HepG2 (cell line): ENCODE measurements at regions not wholly inside any gene's neighbourhood (a gene's known extent, or its start where the extent isn't known, plus 50 kb on each side); places are given as distances from the start of the nearest gene placed in this dataset.

Experiments used
- ATAC-seq: fragments of 200-7000 bp; cut with Tn5 transposase; 3 replicates; pipeline ENCODE4 v1.9.1; 2020; ENCODE audit warnings: mild to moderate bottlenecking, moderate library complexity
- BruUV-seq: library from RNA; stranded (reverse); fragments of 400-500 nt; replicated peaks from 2 replicates; lab custom pipeline; 2021; lab: Mats Ljungman, UMichigan
- CTCF ChIA-PET: fragments of 300-600 bp; formaldehyde crosslinking; extraction: SDS; loops from one replicate; lab custom pipeline; 2021; ENCODE audit warnings: low total read pairs, inconsistent platforms, low intra/inter-chr PET ratio; lab: Yijun Ruan, JAX
- POLR2A ChIA-PET: fragments of 350-600 bp; sonication (Branson Sonifier 250); formaldehyde crosslinking; loops from one replicate; lab custom pipeline; 2020; ENCODE audit warnings: antibody characterized with exemption, inconsistent platforms; lab: Yijun Ruan, JAX
- DNase-seq: peaks from one replicate; pipeline ENCODE4 v3.0.0-alpha.2; 2015; ENCODE audit warnings: low spot score
- FAIRE-seq: peaks from 3 replicates; lab custom pipeline; 2011; peaks lifted over from hg19 to GRCh38; lab: Jason Lieb, UNC
- H2AFZ ChIP-seq: one replicate; pipeline ENCODE4 v1.6.1; 2011; ENCODE audit warnings: low read length, inconsistent platforms
- H3K27ac ChIP-seq: fragments of 300-600 bp; 3 replicates; pipeline ENCODE4 v1.8.0; 2011; ENCODE audit warnings: mixed run types, mild to moderate bottlenecking, mixed read lengths, low read length, inconsistent platforms; ENCODE audit not compliant: insufficient read depth; ENCODE audit errors: extremely low read length
- H3K27me3 ChIP-seq, 2 experiments: fragments of 200-600 bp in 1 of 2; 2 replicates in 1 of 2; 3 replicates in 1 of 2; pipeline versions ENCODE4 v1.6.0 to v1.8.0; 2011; ENCODE audit warnings: low read length in 2 of 2, mild to moderate bottlenecking in 2 of 2, moderate library complexity in 2 of 2, inconsistent platforms in 1 of 2; ENCODE audit not compliant: insufficient read depth in 2 of 2, control insufficient read depth in 1 of 2
- H3K36me3 ChIP-seq, 2 experiments: fragments of 200-600 bp in 1 of 2; replicated peaks in 1 of 2; 2 replicates in 1 of 2; 3 replicates in 1 of 2; pipeline versions ENCODE4 v1.5.1 to v1.8.0; 2011; ENCODE audit warnings: low read length in 2 of 2, inconsistent platforms in 1 of 2; ENCODE audit not compliant: insufficient read depth in 2 of 2, control insufficient read depth in 1 of 2
- H3K4me1 ChIP-seq: 2 replicates; pipeline ENCODE4 v1.5.1; 2012; ENCODE audit warnings: low read length, inconsistent platforms; ENCODE audit not compliant: insufficient read depth
- H3K4me2 ChIP-seq: 2 replicates; pipeline ENCODE4 v1.6.0; 2011; ENCODE audit warnings: low read depth, low read length, inconsistent platforms
- H3K4me3 ChIP-seq, 3 experiments: fragments of 200-600 bp in 1 of 3; sonication (generic), shearing (Covaris generic) in 1 of 3; replicated peaks in 1 of 3; 2 replicates each; pipeline ENCODE4 v1.5.1; 2011 to 2016; ENCODE audit warnings: low read length in 3 of 3, inconsistent platforms in 2 of 3, low read depth in 2 of 3, mild to moderate bottlenecking in 2 of 3, control low read depth in 1 of 3, mixed read lengths in 1 of 3; ENCODE audit not compliant: insufficient read depth in 1 of 3
- H3K79me2 ChIP-seq: one replicate; pipeline ENCODE4 v1.6.1; 2011; ENCODE audit warnings: low read length, inconsistent platforms; ENCODE audit not compliant: insufficient read depth
- H3K9ac ChIP-seq: 2 replicates; pipeline ENCODE4 v1.6.0; 2011; ENCODE audit warnings: mild to moderate bottlenecking, low read depth, low read length, inconsistent platforms; ENCODE audit not compliant: insufficient read depth
- H3K9me3 ChIP-seq: 2 replicates; pipeline ENCODE4 v1.5.1; 2012; ENCODE audit warnings: mild to moderate bottlenecking, low read length
- H4K20me1 ChIP-seq: 2 replicates; pipeline ENCODE4 v1.6.0; 2011; ENCODE audit warnings: inconsistent platforms, mild to moderate bottlenecking, low read length, moderate library complexity; ENCODE audit not compliant: insufficient read depth
- BATF2 ChIP-seq: sonication (generic); formaldehyde crosslinking; IDR thresholded peaks from 2 replicates; pipeline ENCODE4 v1.8.0; 2022; ENCODE audit warnings: mild to moderate bottlenecking, missing genetic modification reagents, moderate library complexity
- BRD4 ChIP-seq: sonication (generic); formaldehyde crosslinking; IDR thresholded peaks from 2 replicates; pipeline ENCODE4 v1.4.0; 2020; ENCODE audit warnings: missing genetic modification reagents
- SETDB1 ChIP-seq: sonication (generic); formaldehyde crosslinking; IDR thresholded peaks from 2 replicates; pipeline ENCODE4 v1.5.1; 2020; ENCODE audit warnings: missing genetic modification reagents, mild to moderate bottlenecking, borderline replicate concordance
- WGBS: methylation state at CpG from one replicate; pipeline ENCODE4 v1.1.6; 2017; ENCODE audit warnings: low lambda C conversion rate; 5-methylcytosine and 5-hydroxymethylcytosine counted together
- in situ Hi-C: cut with HindIII; loops from 2 replicates; pipeline ENCODE4 v1.10.0; 2017; ENCODE audit warnings: low pct_unique_long_range_greater_than_20kb; ENCODE audit not compliant: extremely low pct_ligation_motif_present
- intact Hi-C: fragments of 100-400 bp; cut with micrococcal nuclease; formaldehyde crosslinking; loops from one replicate; pipeline ENCODE4 v1.10.0; 2022; ENCODE audit not compliant: unreplicated experiment
- TF ChIP-seq, protein P1 (sequence below), 2 experiments: fragments of 450-650 bp in 1 of 2; sonication (generic) in 1 of 2; formaldehyde crosslinking in 1 of 2; IDR thresholded peaks; 2 replicates each; pipeline versions ENCODE4 v1.6.1 to v1.8.0; 2016 to 2022; ENCODE audit warnings: antibody characterized with exemption in 1 of 2, mild to moderate bottlenecking in 1 of 2, missing genetic modification reagents in 1 of 2

DNA sequence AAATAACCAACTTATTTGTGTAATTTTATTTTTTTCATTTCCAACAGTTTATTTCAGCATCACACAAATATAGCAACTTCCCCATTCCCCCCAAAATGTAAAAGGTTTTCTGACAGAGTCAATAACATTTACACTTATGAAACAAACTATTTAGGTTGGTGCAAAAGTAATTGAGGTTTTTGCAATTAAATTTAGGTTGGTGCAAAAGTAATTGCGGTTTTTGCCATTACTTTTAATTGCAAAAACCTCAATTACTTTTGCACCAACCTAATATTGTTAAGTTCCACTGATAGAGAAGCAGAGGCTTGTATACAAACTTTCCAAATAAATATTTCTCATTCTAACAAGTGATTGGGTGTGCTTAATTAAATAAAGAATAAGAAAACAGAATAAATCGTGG is 270.9 kb upstream of the DUSP10 start:
- CTCF ChIA-PET = no interaction called here
- no peaks in the 10 kb centered on the region for H4K20me1 ChIP-seq
- H3K9me3 ChIP-seq = no peaks in the 10 kb centered on the region
- H3K4me1 ChIP-seq = no peaks in the 10 kb centered on the region
- H3K9ac ChIP-seq = no peak overlapping the region
- no peak overlapping the region for H3K4me2 ChIP-seq
- DNase-seq (no peak), ATAC-seq (no peak), FAIRE-seq (no peak)
- BruUV-seq = no TSS peak
- H3K36me3 ChIP-seq = no peaks in the 10 kb centered on the region
- H3K79me2 ChIP-seq = no peaks in the 10 kb centered on the region
- 3% methylated on average over 2 of the region's 2 CpGs for WGBS
- H3K27ac ChIP-seq = no peak overlapping the region
- no peak overlapping the region for H3K4me3 ChIP-seq
- in situ Hi-C loops (loop anchor here (10.0 kb wide), 1 partner anchor 468 kb away; no protein-coding TSS in a partner anchor), intact Hi-C loops (no loop called here)
- TF ChIP-seq SETDB1 (no peak), BRD4 (CRISPR knock-in tag) (no peak), BATF2 (no peak)
- TF ChIP-seq, protein P1, sequence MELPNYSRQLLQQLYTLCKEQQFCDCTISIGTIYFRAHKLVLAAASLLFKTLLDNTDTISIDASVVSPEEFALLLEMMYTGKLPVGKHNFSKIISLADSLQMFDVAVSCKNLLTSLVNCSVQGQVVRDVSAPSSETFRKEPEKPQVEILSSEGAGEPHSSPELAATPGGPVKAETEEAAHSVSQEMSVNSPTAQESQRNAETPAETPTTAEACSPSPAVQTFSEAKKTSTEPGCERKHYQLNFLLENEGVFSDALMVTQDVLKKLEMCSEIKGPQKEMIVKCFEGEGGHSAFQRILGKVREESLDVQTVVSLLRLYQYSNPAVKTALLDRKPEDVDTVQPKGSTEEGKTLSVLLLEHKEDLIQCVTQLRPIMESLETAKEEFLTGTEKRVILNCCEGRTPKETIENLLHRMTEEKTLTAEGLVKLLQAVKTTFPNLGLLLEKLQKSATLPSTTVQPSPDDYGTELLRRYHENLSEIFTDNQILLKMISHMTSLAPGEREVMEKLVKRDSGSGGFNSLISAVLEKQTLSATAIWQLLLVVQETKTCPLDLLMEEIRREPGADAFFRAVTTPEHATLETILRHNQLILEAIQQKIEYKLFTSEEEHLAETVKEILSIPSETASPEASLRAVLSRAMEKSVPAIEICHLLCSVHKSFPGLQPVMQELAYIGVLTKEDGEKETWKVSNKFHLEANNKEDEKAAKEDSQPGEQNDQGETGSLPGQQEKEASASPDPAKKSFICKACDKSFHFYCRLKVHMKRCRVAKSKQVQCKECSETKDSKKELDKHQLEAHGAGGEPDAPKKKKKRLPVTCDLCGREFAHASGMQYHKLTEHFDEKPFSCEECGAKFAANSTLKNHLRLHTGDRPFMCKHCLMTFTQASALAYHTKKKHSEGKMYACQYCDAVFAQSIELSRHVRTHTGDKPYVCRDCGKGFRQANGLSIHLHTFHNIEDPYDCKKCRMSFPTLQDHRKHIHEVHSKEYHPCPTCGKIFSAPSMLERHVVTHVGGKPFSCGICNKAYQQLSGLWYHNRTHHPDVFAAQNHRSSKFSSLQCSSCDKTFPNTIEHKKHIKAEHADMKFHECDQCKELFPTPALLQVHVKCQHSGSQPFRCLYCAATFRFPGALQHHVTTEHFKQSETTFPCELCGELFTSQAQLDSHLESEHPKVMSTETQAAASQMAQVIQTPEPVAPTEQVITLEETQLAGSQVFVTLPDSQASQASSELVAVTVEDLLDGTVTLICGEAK (IDR thresholded peaks at IDR 0.05) = peak; percentile 82
- TF ChIP-seq, protein P1 (CRISPR knock-in tag; IDR thresholded peaks at IDR 0.05) = no peak
- POLR2A ChIA-PET = no interaction called here
- no peaks in the 10 kb centered on the region for H3K27me3 ChIP-seq
- H2AFZ ChIP-seq = no peak overlapping the region
